NCI-H524 (cell line): ENCODE measurements at regions not wholly inside any gene's neighbourhood (a gene's known extent, or its start where the extent isn't known, plus 50 kb on each side); places are given as distances from the start of the nearest gene placed in this dataset.
"Not testable (repeated sequence)": the region's sequence is repeated elsewhere in the genome, so short reads cannot be mapped to it uniquely, and the experiment has no call there.

Experiments used
- DNase-seq, 2 experiments: peaks; one replicate each; lab custom pipeline; 2025; lab: John Stamatoyannopoulos, UW

- no peak for DNase-seq
Measured at GRCh38 chr5:172528440-172528839, 74.1 kb upstream of the SH3PXD2B start.

GRCh38 chr5:172527559-172527958, 73.2 kb upstream of the SH3PXD2B start:
- no peak for DNase-seq

GRCh38 chr5:172525996-172526360, 71.7 kb upstream of the SH3PXD2B start:
- DNase-seq, result no peak

GRCh38 chr5:172525307-172525995, 71.1 kb upstream of the SH3PXD2B start:
- no peak for DNase-seq

GRCh38 chr5:172524573-172525021, 70.3 kb upstream of the SH3PXD2B start:
- DNase-seq, result peak; percentile 36 to 60

- no peak for DNase-seq
Measured at GRCh38 chr5:172523146-172523745, 68.9 kb upstream of the SH3PXD2B start.

- DNase-seq, result no peak
Measured at GRCh38 chr5:172521338-172521932, 67.1 kb upstream of the SH3PXD2B start.

GRCh38 chr5:172511952-172512351, 57.6 kb upstream of the SH3PXD2B start:
- no peak for DNase-seq

- DNase-seq, result no peak
Measured at GRCh38 chr5:172509405-172509781, 55.1 kb upstream of the SH3PXD2B start.

GRCh38 chr5:172508471-172509404, 54.4 kb upstream of the SH3PXD2B start:
- no peak for DNase-seq

GRCh38 chr5:172507485-172507884, 53.2 kb upstream of the SH3PXD2B start:
- DNase-seq, result not testable (repeated sequence)

GRCh38 chr5:172506921-172507320, 52.6 kb upstream of the SH3PXD2B start:
- no peak for DNase-seq

- DNase-seq, result no peak
Measured at GRCh38 chr5:172506251-172506650, 51.9 kb upstream of the SH3PXD2B start.

- DNase-seq, result no peak
Measured at GRCh38 chr5:172505845-172506244, 51.5 kb upstream of the SH3PXD2B start.

GRCh38 chr5:172505403-172505759, 51.1 kb upstream of the SH3PXD2B start:
- no peak for DNase-seq

GRCh38 chr5:172504701-172505402, 50.5 kb upstream of the SH3PXD2B start:
- DNase-seq, result no peak

GRCh38 chr5:172503925-172504700, 49.8 kb upstream of the SH3PXD2B start:
- no peak for DNase-seq
